GM19455 (cell line): ENCODE measurements at regions not wholly inside any gene's neighbourhood (a gene's known extent, or its start where the extent isn't known, plus 50 kb on each side); places are given as distances from the start of the nearest gene placed in this dataset.

Experiments
- ATAC-seq: cut with Tn5 transposase; IDR thresholded peaks from one replicate; pipeline ENCODE4 v1.9.1; 2021; ENCODE audit not compliant: unreplicated experiment

DNA sequence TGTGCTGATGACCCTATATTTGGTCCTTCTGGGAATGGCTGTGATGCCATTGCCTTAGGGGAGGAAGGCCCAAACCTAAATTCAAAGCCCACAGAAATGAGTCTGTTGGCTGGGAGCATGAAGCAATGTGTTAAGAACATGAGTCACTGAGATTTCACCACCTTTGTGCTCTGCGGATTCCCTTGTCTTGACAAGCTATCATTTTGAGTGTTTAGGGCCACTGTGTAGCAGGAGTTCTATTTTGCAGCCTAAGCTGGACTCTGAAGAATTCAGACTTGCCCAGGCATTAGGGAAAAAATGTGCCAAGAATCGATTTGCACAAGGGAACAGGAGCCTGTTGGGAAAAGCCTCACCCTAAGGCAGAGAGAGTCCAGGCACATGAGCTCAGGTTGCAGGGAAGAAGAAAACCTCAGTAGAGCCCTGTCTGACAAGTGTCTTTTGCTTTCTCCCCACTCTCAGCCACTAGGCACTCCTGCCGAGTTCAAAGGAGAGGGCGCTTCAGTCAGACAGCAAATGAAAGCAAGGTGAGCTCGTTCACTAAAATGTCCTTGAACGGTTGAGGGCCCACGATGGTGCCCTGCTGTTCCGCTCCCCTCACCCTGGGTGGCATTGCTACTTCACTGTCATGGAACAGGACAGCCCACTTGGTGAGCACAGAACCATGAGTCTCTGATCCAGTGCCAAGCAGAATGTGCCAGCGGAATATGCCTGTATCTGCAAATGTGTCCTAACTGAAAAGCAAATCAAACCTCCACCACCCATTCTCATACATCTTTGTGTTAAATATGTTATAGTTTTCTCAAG lies 93.6 kb downstream of the PRLHR start:
- no peak for ATAC-seq

DNA sequence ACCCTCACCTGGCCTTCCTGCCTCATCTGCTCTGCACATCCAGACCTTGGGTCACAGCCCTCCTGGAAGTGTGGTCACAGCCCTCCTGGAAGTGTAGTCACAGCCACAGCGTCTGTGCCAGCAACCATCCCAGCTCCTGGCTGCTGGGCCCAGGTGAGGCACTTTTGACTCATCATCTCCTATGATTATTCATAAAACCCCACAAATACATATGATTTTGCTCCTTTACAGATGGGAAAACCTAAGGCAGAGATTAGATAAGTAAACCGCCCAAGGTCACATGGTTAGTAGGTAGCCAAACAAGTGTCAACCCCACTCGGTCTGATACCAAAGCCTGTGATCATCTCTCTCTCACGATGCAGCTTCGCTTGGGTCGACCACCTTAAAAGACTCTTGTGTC lies 94.3 kb downstream of the PRLHR start:
- no peak for ATAC-seq

DNA sequence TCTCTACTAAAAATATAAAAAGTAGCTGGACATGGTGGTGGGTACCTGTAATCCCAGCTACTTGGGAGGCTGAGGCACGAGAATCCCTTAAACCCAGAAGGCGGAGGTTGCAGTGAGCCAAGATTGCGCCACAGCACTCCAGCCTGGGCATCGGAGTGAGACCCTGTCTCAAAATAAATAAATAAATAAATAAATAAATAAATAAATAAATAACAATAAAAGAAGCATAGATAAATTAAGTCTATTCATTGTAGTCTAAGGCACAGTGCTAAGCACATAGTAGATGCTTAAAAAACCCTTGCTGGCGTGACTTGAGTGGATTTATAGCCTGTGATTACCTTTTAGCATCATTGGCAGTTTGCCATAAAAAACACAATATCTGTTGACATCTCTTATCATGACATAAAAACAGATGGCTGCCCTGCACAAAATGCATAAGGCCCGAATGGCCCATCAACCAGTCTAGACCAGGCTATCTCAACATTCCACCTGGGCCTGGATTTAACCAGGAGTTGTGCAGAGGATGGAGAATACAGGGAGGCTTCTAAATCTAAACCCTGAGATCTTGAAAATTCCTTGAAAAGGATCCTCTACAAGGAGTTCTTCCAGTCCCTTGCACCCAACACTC lies 94.9 kb downstream of the PRLHR start:
- no peak for ATAC-seq

DNA sequence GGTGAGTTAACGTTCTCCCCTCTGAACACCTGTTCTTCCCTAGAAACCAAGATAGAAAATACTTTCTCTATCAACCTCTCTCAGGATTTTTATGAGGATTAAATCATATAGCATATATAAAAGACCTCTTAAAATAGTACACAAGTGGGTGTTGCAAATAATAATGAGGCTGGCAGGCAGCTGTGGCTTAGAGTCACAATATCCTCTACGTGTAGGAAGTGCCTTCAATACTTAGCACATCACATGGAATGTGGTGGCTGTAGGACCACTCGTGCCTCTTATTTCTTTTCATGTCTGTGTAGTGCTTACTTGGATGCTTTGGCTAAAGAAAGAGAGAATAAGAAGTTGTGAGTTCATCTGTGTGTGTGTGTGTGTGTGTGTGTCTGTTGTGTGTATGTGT lies 96.3 kb downstream of the PRLHR start:
- no peak for ATAC-seq

DNA sequence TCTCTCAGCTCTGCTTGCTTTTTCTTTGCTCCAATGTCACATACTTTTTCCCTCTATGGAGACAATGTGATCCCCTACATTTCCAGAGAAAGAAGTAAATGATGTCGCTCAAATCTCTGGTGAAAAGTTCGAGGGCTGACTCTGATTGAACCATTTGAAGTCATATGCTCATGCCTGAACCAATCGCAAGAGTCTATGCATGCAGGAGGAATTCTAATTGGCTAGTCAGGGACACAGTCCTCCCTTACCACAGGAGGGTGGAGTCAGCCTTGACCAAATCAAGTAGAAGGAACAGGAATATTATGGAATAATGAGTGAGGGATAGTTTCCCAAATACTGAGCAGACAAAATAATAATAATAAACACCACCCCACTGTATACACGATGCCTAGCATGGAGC lies 96.8 kb downstream of the PRLHR start:
- ATAC-seq: no peak

DNA sequence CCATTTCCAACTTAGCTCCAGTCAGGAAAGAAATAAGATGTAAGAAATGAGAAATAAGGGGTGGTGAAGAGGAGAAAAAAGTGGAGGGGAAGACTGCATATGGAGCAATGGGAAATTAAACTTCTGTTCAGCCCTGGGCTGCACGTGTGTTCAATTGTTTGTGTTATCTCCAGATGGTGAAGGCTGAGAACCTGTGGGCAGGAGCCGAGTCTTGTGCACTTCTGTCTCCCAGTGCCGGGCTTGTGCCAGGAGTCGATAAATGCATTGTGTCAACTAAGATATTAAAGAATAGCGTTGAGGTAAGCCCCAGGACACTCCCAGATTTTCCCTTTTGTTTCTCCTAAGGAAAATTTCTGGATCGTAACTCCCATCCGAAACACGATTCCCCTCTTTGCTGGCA lies 98.2 kb downstream of the PRLHR start:
- no peak for ATAC-seq

DNA sequence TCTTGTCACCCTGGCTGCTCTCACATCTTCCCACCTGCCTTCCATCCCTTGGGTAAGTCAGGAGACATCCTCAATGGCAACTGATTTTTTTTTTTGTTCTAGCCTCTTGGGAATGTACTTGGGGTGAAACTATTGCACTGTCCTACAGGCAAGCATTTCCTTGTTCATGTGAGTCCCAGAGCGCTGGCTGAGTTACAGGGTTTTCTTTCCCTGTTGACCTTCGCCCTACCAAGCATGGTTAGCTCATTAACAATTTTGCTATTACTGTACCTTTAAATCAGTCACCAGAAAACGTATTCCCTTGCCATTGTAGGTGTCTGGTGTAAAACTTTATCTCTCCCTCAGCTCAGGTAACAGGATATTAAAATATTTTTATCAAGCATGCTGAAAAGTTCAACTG lies 98.9 kb downstream of the PRLHR start:
- no peak for ATAC-seq

DNA sequence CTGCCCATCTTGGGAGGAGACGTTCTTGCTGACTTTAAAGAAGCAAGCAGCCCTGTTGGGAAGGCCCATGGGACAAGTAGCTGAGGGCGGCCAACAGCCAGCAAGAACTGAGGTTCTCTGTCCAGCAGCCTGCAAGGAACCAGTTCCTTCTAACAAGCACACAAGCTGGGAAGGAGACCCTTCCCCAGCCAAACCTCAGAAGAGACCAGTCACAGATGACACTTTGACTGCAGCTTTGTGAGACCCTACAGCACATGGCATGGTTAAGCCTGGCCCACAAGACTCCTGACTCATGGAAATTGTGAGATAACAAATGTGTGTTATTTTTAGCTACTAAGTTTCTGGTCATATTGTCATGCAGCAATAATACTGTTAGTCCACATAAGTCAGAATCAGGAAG lies 99.9 kb downstream of the PRLHR start:
- no peak for ATAC-seq

DNA sequence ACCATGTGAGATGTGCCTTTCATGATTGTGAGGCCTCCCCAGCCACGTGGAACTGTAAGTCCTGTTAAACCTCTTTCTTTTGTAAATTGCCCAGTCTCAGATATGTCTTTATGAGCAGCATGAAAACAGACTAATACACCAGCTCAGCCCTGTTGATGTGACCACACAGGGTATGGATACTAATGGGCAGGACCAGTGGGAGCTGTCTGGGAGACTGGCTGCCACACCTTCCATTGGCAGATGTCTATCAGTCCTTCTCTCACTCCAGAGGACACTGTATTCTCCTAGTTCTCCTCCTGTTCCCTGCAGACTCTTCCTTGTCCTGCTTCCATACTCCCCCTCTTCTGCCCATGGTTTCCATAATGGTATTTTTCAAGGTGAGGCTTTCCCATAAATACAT lies 104.4 kb downstream of the PRLHR start:
- ATAC-seq: no peak

DNA sequence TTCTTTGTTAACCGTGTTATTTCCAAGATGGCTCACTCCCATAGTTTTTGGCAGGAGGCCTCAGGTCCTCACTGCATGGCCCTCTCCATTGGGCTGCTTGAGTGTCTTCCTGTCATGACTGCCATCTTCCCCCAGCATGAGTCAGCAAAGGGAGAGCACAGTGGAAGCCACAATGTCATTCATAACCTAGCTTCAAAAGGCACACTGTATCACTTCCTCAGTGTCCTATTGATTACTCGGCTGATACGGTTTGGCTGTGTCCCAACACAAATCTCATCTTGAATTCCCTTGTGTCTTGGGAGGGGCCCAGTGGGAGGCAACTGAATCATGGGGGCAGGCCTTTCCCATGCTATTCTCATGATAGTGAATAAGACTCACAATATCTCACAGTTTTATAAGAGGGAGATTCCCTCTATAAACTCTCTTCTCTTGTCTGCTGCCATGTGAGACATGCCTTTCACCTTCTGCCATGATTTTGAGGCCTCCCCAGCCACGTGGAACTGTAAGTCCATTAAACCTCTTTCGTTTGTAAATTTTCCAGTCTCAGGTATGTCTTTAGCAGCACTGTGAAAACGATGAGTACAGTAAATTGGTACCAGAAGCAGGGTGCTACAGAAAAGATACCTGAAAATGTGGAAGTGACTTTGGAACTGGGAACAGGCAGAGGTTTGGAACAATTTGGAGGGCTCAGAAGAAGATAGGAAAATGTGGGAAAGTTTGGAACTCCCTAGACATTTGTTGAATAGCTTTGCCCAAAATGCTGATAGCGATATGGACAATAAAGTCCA lies 106.5 kb downstream of the PRLHR start:
- ATAC-seq: no peak

DNA sequence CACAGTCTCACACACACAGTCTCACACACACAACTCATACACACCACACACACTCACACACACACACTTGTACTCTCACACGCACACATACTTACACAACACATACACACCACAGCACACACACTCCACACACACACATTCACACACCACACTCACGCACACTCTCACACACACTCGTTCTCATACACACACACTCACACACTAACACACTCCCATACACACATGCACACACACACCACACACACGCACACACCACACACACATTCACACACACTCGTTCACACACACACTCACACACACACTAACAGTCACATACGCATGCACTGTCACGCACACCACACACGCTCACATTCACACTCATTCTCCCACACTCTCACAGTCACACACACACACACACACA lies 109.8 kb downstream of the PRLHR start:
- no peak for ATAC-seq

DNA sequence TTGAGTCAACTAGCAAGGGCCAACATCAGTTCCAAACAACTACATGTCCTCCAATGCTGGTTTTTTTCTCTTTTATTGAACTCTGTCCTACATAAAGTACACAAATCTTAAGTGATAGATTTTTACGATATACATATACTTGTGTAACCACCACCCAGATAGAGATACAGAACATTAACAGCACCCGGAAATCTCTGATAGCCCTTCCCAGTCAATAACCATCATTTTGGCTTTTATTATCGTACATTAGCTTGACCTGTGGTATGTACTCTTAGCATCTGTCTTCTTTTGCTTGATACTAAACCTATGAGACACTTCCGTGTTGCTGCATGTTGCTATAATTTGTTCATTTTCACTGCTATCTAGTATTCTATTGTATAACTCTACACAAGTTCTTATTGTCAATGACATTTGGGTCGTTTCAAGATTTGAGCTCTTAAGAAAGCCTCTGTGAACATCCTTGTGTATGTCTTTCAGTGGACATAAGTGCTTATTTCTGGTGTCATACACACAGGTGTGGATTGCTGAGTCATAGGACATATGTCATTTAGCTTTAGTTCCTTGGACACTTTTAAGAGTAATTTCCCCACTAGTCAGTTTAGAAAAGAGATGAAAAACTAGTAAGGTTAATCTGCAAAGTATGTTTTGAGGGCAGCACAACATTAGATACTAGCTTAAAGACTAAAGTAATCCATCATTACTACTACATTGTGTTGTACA lies 111.1 kb downstream of the PRLHR start:
- ATAC-seq: no peak

DNA sequence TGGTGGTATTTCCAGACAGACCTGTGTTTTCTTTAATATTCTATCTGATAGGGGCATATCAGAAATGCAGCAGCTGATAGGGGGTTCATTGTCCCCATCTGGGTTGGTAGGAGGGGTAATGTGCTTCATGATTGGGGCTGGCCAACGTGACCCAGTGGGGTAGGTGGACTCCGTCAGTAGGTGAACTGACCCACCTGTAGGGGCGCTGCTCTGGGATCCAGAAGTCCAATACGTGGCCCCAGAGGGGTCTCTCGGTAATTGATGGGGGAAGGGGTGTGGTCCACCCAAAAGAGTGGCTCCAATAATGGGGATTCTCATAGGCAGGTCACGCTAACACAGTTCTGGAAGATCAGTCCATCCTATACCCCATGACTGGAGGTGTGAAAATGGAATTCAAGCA lies 112.0 kb downstream of the PRLHR start:
- no peak for ATAC-seq

DNA sequence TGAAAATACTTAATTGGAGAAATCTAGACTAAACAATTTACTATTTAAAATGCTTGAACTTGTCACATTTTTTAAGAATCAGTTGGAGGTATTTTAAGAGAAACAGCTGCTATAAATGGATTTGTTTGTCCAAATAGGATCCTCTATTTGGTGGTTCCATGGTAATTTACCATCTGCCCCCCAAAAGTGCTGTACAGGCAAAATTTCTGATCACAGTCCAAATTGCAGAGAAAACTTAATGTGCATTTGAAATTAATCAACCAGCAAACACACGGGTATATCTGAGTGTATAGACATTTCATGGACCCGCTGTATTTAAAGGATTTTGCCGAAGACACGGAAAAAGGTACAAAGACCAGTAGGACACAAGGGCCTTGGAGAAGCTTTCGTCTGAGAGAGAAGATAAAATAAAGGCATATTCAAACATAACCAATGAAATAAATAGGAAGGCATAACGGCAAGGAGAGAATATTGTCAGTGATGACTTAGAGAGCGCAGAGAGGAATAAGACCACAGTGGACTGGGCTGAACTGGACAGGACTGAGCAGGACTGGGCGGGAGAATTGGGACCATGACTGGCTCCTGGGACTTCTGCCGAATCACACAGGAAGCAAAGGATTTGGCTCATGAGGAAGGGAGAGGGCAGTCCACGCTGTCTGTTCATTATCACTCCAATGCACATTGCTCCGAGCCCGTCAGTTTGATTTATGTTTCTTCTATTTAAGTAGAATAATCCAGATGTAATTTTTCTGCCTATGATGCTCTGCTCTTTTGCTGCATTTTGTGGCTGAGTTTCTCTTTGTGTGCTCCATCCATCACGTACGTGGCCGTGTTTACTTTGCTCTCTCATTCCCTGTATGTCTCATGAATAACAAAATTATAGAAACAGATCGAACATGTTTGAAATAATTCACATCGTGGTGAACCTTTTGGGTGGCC lies 112.8 kb downstream of the PRLHR start:
- no peak for ATAC-seq

DNA sequence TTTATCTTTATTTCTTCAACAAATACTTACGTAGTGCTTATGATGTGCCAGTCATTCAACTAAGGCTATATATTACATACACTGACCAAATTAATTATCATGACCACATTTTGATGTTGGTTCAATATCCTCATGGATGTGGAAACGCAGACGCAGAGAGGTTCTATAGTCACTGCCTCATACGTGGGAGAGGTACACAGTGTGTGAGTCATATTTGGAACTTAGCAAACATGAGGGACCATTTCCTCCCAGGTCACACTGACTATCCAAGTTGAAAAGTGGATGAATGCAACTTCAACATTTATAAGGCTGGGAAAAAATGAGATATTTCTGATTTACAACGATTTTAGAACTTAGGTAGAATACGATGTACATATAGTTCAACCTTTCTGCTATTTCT lies 113.6 kb downstream of the PRLHR start:
- ATAC-seq: no peak

DNA sequence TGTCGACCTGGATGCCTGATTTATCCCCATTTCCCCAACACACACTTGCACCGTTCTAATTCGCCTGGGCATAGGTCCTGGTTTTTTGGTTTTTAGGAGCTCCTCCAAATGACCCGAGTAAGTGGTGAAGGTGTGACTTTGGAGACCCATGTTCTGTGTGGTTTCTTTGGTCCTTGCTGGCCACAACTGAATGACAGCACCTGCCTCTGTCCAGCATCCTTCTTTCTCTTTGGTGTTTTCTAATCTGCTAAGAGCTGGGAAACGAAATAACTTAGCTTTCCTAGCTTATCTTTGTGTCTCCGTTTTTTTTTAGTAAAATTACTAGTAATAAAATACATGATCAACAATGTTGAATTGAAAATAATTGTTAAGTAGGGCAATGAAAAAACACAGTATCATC lies 120.2 kb downstream of the PRLHR start:
- no peak for ATAC-seq

DNA sequence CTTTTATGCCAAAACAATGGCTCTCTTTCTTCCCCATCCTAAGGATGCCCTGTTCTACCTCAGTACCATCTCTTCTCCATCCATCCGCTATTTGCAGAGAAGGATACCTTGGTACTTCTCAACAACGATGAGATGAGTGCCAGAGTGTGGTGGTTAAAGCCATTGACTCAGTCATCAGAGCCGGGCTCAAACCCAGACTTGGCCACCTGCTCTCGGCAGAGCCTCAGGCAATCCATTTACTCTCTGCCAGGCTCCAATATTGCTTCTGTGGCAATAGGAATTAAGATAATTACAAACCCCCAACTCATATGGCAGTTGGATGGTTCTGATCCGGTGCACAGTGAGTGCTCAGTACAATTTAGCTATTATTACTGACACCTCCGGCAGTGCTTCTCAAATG lies 121.3 kb downstream of the PRLHR start:
- ATAC-seq: no peak

DNA sequence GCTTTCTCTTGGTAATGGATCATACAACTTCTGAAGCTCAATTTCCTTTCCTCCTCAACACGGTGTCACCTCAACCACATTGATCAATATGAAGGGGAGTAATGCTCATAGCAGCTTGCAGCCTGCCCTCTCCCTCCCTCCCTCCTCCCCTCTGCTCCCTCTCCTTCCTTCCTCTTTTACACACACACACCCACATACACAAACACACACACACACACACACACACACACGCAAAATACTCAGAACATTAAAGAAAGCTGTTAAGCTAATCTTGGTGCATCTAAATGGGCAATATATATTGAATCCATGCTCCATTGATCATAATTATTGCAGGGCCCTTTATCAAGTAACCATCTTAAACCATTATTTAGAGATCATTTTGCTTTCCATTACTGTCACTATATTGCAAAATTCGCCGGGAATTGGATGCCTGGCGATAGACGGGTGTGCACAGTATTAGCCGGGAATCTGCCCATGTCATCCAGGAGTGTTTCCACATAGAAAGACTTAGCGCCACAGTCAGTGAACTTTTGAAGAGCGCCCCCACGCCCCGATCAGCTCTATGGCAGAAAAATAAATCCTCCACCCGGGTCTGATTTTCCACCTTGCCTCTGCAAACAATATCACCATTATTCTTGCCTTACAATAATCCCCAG lies 122.0 kb downstream of the PRLHR start:
- ATAC-seq: no peak

DNA sequence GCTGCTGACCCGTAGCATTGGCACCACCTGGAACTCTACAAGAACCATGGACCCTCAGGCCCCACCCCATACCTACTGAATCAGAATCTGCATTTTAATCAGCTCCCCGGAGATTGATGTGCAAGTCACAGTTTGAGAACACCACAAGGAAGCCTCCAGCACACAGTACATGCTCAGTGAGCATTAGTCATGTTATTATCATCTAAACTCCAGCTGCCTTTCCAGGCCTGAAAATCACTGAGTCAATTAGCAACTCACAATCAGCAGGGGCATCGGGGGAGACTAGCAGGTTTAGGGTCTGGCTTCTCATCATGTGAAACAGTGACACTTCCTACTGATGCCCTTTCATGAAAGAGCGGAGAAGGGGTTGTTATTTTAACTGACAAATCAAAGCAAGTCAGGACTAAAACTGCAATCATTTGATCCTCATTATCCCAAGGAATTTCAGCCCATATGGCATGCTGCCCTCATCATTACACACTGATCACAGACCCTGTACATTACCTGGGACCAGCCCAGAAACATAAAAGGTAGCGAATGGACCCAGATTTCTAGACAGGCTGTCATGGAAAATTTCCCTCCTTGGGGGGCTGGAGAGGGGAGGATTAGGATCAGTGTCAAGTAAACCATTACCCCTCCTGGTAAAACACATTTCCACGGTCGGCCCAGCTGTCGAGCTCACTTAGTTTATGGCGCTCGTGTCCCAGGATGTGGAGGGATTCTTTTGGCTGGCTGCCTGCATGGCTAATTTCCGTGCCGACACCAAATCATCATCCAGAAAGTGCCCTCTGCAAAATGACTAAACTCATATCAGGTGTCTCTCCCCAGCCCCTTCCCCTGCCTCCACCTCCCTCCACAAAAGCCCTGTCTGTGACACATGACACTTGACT lies 122.8 kb downstream of the PRLHR start:
- ATAC-seq: no peak
